Endothelial cell (in vitro differentiated cells): ENCODE measurements at regions not wholly inside any gene's neighbourhood (a gene's known extent, or its start where the extent isn't known, plus 50 kb on each side); places are given as distances from the start of the nearest gene placed in this dataset.

Experiments used
- DNase-seq: peaks from one replicate; pipeline ENCODE4 v3.0.0; 2021; ENCODE audit warnings: low spot score
- H3K27ac Mint-ChIP-seq: one replicate; pipeline ENCODE4 v1.8.0; 2021; ENCODE audit warnings: mixed read lengths, inconsistent platforms; ENCODE audit not compliant: unreplicated experiment
- H3K27me3 Mint-ChIP-seq: one replicate; pipeline ENCODE4 v1.8.0; 2021; ENCODE audit warnings: mild to moderate bottlenecking, moderate library complexity, mixed read lengths, inconsistent platforms; ENCODE audit not compliant: unreplicated experiment
- H3K36me3 Mint-ChIP-seq: one replicate; pipeline ENCODE4 v1.8.0; 2021; ENCODE audit warnings: mild to moderate bottlenecking, low read depth, mixed read lengths, inconsistent platforms; ENCODE audit not compliant: unreplicated experiment
- H3K4me1 Mint-ChIP-seq: one replicate; pipeline ENCODE4 v1.8.0; 2021; ENCODE audit warnings: mild to moderate bottlenecking, mixed read lengths, inconsistent platforms; ENCODE audit not compliant: unreplicated experiment
- H3K4me3 Mint-ChIP-seq: one replicate; pipeline ENCODE4 v1.8.0; 2021; ENCODE audit warnings: mild to moderate bottlenecking, mixed read lengths, inconsistent platforms; ENCODE audit not compliant: unreplicated experiment
- H3K9me3 Mint-ChIP-seq: one replicate; pipeline ENCODE4 v1.8.0; 2021; ENCODE audit warnings: mixed read lengths, inconsistent platforms; ENCODE audit not compliant: unreplicated experiment
- CTCF ChIP-seq: fragments of 200-600 bp; sonication (generic); IDR thresholded peaks from one replicate; pipeline ENCODE4 v1.5.0; 2021; ENCODE audit warnings: antibody characterized with exemption; ENCODE audit not compliant: unreplicated experiment

DNA sequence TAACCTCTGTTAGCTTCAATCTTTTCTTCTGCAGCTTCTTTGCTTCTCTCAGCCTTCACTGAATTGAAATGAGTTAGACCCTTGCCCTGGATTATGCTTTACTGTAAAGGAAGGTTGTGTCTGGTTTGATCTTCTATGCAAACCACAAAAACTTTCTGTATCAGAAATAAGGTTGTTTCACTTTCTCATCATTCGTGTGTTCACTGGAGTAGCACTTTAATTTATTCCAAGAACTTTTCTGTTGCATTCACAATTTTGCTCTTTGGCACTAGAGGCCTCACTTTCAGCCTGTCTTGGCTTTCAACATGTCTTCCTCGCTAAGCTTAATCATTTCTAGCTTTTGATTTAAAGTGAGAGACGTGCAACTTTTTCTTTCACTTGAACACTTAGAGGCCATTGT lies 365.3 kb downstream of the TDRD15 start:
- H3K27ac Mint-ChIP-seq = no peak overlapping the region
- no peak overlapping the region for H3K4me3 Mint-ChIP-seq
- H3K9me3 Mint-ChIP-seq = no peaks in the 10 kb centered on the region
- DNase-seq = no peak
- no peaks in the 10 kb centered on the region for H3K4me1 Mint-ChIP-seq
- H3K36me3 Mint-ChIP-seq = no peaks in the 10 kb centered on the region
- H3K27me3 Mint-ChIP-seq = no peaks in the 10 kb centered on the region
- TF ChIP-seq CTCF = no peak

DNA sequence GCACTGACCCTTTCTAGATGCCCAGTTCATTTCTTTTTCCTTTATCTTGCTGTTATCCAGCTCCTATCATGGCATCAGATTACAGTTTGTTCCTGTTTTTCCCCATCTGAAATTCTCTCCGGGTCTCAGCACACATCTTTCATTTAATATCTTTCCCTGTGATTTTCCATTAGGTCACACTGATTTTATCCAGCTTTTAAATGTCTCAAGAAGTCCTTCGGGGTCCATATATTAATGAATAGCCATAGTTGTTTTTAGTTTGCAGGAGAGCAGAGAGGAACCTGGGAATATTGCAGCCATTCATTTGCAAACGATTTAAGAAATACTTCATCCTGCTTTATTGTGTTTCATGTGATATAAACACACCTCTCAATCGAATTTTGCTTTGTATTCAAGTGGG lies 374.2 kb downstream of the TDRD15 start:
- H3K4me3 Mint-ChIP-seq = no peak overlapping the region

DNA sequence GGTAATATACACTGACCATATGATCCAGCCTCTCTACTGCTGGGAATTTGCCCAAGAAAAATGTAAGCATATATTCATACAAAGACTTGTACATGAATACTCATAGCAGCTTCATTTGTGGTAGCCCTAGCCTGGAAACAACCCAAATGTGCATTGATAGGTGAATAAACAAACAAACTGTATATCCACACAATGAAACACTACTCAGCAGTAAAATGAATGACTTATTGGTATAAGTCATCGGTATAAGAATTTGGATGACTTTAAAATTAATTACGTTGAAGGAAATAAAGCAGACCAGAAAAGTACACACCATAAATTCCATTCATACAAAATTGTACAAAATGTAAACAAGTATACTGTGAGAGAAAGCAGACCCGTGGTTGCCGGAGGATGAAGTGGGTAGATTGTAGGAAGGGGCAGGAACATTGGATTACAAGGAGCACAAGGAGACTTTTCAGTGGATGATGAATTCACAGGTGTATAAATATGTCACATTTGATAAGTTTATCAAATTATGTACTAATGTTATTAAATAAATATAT lies 376.7 kb downstream of the TDRD15 start:
- H3K27me3 Mint-ChIP-seq = no peaks in the 10 kb centered on the region
- DNase-seq = no peak
- H3K9me3 Mint-ChIP-seq = no peaks in the 10 kb centered on the region
- H3K27ac Mint-ChIP-seq = no peak overlapping the region
- TF ChIP-seq CTCF = no peak
- no peaks in the 10 kb centered on the region for H3K36me3 Mint-ChIP-seq
- H3K4me1 Mint-ChIP-seq = no peaks in the 10 kb centered on the region
- no peak overlapping the region for H3K4me3 Mint-ChIP-seq

More for the DNA sequence above, 374.2 kb downstream of the TDRD15 start:
- TF ChIP-seq CTCF = no peak
- H3K36me3 Mint-ChIP-seq = no peaks in the 10 kb centered on the region
- DNase-seq = no peak
- no peak overlapping the region for H3K27ac Mint-ChIP-seq
- H3K27me3 Mint-ChIP-seq = no peaks in the 10 kb centered on the region
- no peaks in the 10 kb centered on the region for H3K4me1 Mint-ChIP-seq
- H3K9me3 Mint-ChIP-seq = no peaks in the 10 kb centered on the region

DNA sequence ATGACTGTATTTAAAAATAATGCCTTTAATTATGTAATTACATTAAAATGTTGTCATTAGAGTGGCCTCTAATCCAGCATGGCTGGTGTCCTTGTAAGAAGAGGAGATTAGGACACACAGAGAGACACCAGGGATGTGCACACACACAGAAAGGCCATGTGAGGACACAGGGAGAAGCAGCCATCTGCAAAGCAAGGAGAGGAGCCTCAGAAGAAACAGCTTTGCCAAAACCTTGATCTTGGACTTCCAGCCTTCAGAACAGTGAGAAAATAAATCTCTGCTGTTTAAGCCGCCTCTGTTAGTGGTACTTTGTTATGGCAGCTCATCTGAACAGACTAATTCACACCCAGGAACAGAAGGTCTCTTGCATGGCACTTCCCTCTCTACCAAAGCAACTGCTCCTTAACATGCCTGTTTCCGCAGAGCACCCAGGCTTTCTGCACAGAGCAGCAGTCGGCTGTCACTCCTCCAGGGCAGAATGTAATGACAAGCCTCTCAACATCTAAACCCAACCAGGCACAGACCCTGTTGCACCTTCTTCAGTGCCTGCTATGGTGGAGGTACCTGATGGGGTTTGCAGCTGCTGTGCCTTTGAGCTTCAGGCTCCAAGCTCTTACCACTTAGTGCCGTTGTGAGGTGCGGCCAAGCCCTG lies 377.7 kb downstream of the TDRD15 start:
- Mint-ChIP-seq H3K36me3 (no peaks in the 10 kb centered on the region), H3K4me3 (no peak overlapping the region), H3K4me1 (no peaks in the 10 kb centered on the region), H3K9me3 (no peaks in the 10 kb centered on the region), H3K27ac (no peak overlapping the region), H3K27me3 (no peaks in the 10 kb centered on the region)
- DNase-seq = no peak
- TF ChIP-seq CTCF = no peak

GRCh38 chr2:21515903-21516302 lies 392.1 kb downstream of the TDRD15 start:
- DNase-seq = no peak
- Mint-ChIP-seq H3K36me3 (no peaks in the 10 kb centered on the region), H3K27ac (no peak overlapping the region), H3K9me3 (no peaks in the 10 kb centered on the region), H3K27me3 (no peaks in the 10 kb centered on the region), H3K4me3 (no peak overlapping the region), H3K4me1 (no peaks in the 10 kb centered on the region)
- no peak for TF ChIP-seq CTCF
